Chondrocyte (in vitro differentiated cells): ENCODE measurements at regions not wholly inside any gene's neighbourhood (a gene's known extent, or its start where the extent isn't known, plus 50 kb on each side); places are given as distances from the start of the nearest gene placed in this dataset.

Experiments used
- DNase-seq: peaks from one replicate; pipeline ENCODE4 v3.0.0; 2021; ENCODE audit warnings: mixed read lengths, low spot score
- H3K27ac Mint-ChIP-seq: one replicate; pipeline ENCODE4 v1.8.0; 2021; ENCODE audit warnings: mild to moderate bottlenecking, moderate library complexity, mixed read lengths; ENCODE audit not compliant: unreplicated experiment
- H3K27me3 Mint-ChIP-seq: 2 replicates; pipeline ENCODE4 v1.8.0; 2021; ENCODE audit warnings: low read depth, mixed read lengths
- H3K36me3 Mint-ChIP-seq: 2 replicates; pipeline ENCODE4 v1.8.0; 2021; ENCODE audit warnings: low read depth, mixed read lengths
- H3K4me1 Mint-ChIP-seq: 2 replicates; pipeline ENCODE4 v1.8.0; 2021; ENCODE audit warnings: low read depth, mild to moderate bottlenecking, mixed read lengths
- H3K4me3 Mint-ChIP-seq: one replicate; pipeline ENCODE4 v1.8.0; 2021; ENCODE audit warnings: mild to moderate bottlenecking, moderate library complexity, mixed read lengths; ENCODE audit not compliant: unreplicated experiment
- H3K9me3 Mint-ChIP-seq: 2 replicates; pipeline ENCODE4 v1.8.0; 2021; ENCODE audit warnings: low read depth, mixed read lengths
- CTCF ChIP-seq: fragments of 200-600 bp; sonication (generic); IDR thresholded peaks from 2 replicates; pipeline ENCODE4 v1.5.0; 2021; ENCODE audit warnings: antibody characterized with exemption, mild to moderate bottlenecking, moderate library complexity

GRCh38 chr15:39444735-39445470 lies 136.0 kb upstream of the THBS1 start:
- H3K4me1 Mint-ChIP-seq, result peaks cover 12% of the 10 kb centered on the region
- no peak overlapping the region for H3K27ac Mint-ChIP-seq
- TF ChIP-seq CTCF, result peak; percentile 27
- no peaks in the 10 kb centered on the region for H3K27me3 Mint-ChIP-seq
- no peak for DNase-seq
- no peaks in the 10 kb centered on the region for H3K9me3 Mint-ChIP-seq
- H3K4me3 Mint-ChIP-seq, result no peak overlapping the region
- no peaks in the 10 kb centered on the region for H3K36me3 Mint-ChIP-seq

GRCh38 chr15:39445931-39446330 lies 134.9 kb upstream of the THBS1 start:
- Mint-ChIP-seq H3K4me1 (peaks cover 12% of the 10 kb centered on the region), H3K4me3 (no peak overlapping the region), H3K36me3 (no peaks in the 10 kb centered on the region), H3K27ac (no peak overlapping the region), H3K27me3 (no peaks in the 10 kb centered on the region), H3K9me3 (no peaks in the 10 kb centered on the region)
- no peak for DNase-seq
- no peak for TF ChIP-seq CTCF

- Mint-ChIP-seq H3K36me3 (no peaks in the 10 kb centered on the region), H3K4me1 (peaks cover 2% of the 10 kb centered on the region), H3K27me3 (no peaks in the 10 kb centered on the region), H3K4me3 (no peak overlapping the region), H3K9me3 (no peaks in the 10 kb centered on the region), H3K27ac (no peak overlapping the region)
- TF ChIP-seq CTCF, result no peak
- DNase-seq, result no peak
Measured at GRCh38 chr15:39447346-39447745, 133.5 kb upstream of the THBS1 start.

GRCh38 chr15:39447881-39448280 lies 133.0 kb upstream of the THBS1 start:
- Mint-ChIP-seq H3K27ac (no peak overlapping the region), H3K9me3 (no peaks in the 10 kb centered on the region), H3K27me3 (no peaks in the 10 kb centered on the region), H3K36me3 (no peaks in the 10 kb centered on the region), H3K4me3 (no peak overlapping the region), H3K4me1 (no peaks in the 10 kb centered on the region)
- DNase-seq, result no peak
- no peak for TF ChIP-seq CTCF

GRCh38 chr15:39448409-39448808 lies 132.5 kb upstream of the THBS1 start:
- H3K36me3 Mint-ChIP-seq, result no peaks in the 10 kb centered on the region
- H3K9me3 Mint-ChIP-seq, result no peaks in the 10 kb centered on the region
- no peaks in the 10 kb centered on the region for H3K4me1 Mint-ChIP-seq
- H3K27ac Mint-ChIP-seq, result no peak overlapping the region
- no peak overlapping the region for H3K4me3 Mint-ChIP-seq
- H3K27me3 Mint-ChIP-seq, result no peaks in the 10 kb centered on the region
- TF ChIP-seq CTCF, result no peak
- no peak for DNase-seq
